HG03097 (cell line): ENCODE measurements at regions not wholly inside any gene's neighbourhood (a gene's known extent, or its start where the extent isn't known, plus 50 kb on each side); places are given as distances from the start of the nearest gene placed in this dataset.
"Not testable (repeated sequence)": the region's sequence is repeated elsewhere in the genome, so short reads cannot be mapped to it uniquely, and the experiment has no call there.

Experiments used
- ATAC-seq: cut with Tn5 transposase; IDR thresholded peaks from one replicate; pipeline ENCODE4 v1.9.1; 2021; ENCODE audit not compliant: unreplicated experiment, low FRiP score

- ATAC-seq = no peak
Observed at GRCh38 chr4:57309658-57310057, 199.5 kb upstream of the IGFBP7 start.

GRCh38 chr4:57308301-57308700 is 198.1 kb upstream of the IGFBP7 start:
- ATAC-seq = no peak

GRCh38 chr4:57305836-57306235 is 195.7 kb upstream of the IGFBP7 start:
- no peak for ATAC-seq

GRCh38 chr4:57303012-57303751 is 193.0 kb upstream of the IGFBP7 start:
- ATAC-seq = no peak

- not testable (repeated sequence) for ATAC-seq
Observed at GRCh38 chr4:57300300-57300699, 190.1 kb upstream of the IGFBP7 start.

GRCh38 chr4:57291911-57292310 is 181.7 kb upstream of the IGFBP7 start:
- no peak for ATAC-seq

GRCh38 chr4:57287687-57288604 is 177.8 kb upstream of the IGFBP7 start:
- no peak for ATAC-seq

- ATAC-seq = no peak
Observed at GRCh38 chr4:57282933-57283310, 172.7 kb upstream of the IGFBP7 start.

GRCh38 chr4:57280481-57280880 is 170.3 kb upstream of the IGFBP7 start:
- ATAC-seq = no peak

GRCh38 chr4:57278780-57279179 is 168.6 kb upstream of the IGFBP7 start:
- no peak for ATAC-seq

GRCh38 chr4:57274082-57274481 is 163.9 kb upstream of the IGFBP7 start:
- no peak for ATAC-seq

GRCh38 chr4:57270346-57270745 is 160.2 kb upstream of the IGFBP7 start:
- no peak for ATAC-seq

- ATAC-seq = no peak
Observed at GRCh38 chr4:57265831-57266582, 155.8 kb upstream of the IGFBP7 start.

- ATAC-seq = no peak
Observed at GRCh38 chr4:57254754-57255153, 144.6 kb upstream of the IGFBP7 start.

GRCh38 chr4:57249083-57249482 is 138.9 kb upstream of the IGFBP7 start:
- ATAC-seq = no peak

GRCh38 chr4:57243076-57243475 is 132.9 kb upstream of the IGFBP7 start:
- no peak for ATAC-seq

- ATAC-seq = no peak
Observed at GRCh38 chr4:57234252-57234775, 124.1 kb upstream of the IGFBP7 start.

- no peak for ATAC-seq
Observed at GRCh38 chr4:57233386-57233785, 123.2 kb upstream of the IGFBP7 start.

- ATAC-seq = no peak
Observed at GRCh38 chr4:57231781-57232180, 121.6 kb upstream of the IGFBP7 start.

- ATAC-seq = no peak
Observed at GRCh38 chr4:57220734-57221133, 110.5 kb upstream of the IGFBP7 start.

GRCh38 chr4:57220172-57220571 is 110.0 kb upstream of the IGFBP7 start:
- ATAC-seq = no peak
